ENCODE measurements at regions not wholly inside any gene's neighbourhood (a gene's known extent, or its start where the extent isn't known, plus 50 kb on each side); places are given as distances from the start of the nearest gene placed in this dataset.
"Not testable (repeated sequence)": the region's sequence is repeated elsewhere in the genome, so short reads cannot be mapped to it uniquely, and the experiment has no call there.

DNA sequence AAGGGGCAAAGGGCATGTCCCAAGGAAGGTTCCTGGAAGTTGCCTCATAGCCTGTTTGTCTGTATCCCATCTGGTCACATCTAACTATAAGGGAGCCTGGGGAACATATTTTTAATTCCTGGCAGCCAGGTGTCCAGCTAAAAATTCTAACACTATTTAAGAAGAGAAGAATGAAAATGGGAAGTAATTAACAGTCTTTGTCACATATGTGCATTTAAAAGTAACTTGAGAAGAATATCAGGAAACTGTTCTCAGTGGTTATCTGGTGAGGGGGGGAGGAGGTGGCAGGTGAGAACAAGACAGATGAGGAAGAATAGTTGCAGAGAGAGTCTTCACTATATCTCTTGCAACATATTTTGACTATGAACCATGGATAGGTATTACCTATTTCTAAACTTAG, 75.5 kb upstream of the ELOVL5 start:
- no peak for DNase-seq
- no peak overlapping the region for H3K4me3 ChIP-seq
- H3K9me3 ChIP-seq, result no peaks in the 10 kb centered on the region
- H3K36me3 ChIP-seq, result no peaks in the 10 kb centered on the region
- H3K27me3 ChIP-seq, result no peaks in the 10 kb centered on the region

DNA sequence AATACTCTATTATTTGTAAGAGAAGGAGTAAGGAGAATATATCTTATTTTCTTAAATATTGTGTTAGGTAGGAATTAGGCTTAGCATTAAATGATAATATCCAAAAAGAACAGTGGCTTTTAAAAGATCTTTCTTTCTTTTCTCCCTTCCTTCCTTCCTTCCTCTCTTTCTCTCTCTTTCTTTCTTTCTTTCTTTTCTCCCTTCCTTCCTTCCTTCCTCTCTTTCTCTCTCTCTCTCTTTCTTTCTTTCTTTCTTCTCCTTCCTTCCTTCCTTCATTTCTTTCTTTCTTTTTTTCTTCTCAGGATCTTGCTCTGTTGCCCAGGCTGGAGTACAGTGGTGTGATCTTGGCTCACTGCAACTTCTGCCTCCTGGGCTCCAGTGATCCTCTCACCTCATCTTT, 74.8 kb upstream of the ELOVL5 start:
- DNase-seq, H3K4me3 ChIP-seq, H3K9me3 ChIP-seq, H3K36me3 ChIP-seq, H3K27me3 ChIP-seq: not testable (repeated sequence)

DNA sequence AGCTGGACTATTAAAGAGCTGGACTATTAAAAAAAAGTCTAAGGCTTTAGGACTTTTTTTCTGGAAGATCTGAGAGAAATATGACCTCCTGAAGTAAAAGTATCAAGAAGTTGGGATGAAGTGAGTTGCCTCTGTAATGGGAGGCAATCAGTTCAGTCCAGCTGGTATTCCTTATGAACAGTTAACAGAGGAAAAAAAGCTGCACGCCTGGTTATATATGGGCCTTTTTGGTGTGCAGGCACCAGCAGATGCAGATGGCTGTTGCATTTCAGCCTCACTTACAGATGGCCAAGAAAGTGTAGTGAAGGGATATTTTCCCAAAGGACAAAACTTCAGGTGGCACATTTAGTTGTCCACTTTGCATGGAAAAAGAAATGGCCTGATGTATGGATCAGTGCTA, 70.3 kb upstream of the ELOVL5 start:
- no peaks in the 10 kb centered on the region for H3K9me3 ChIP-seq
- DNase-seq, result no peak
- H3K4me3 ChIP-seq, result no peak overlapping the region
- no peaks in the 10 kb centered on the region for H3K36me3 ChIP-seq
- H3K27me3 ChIP-seq, result no peaks in the 10 kb centered on the region

DNA sequence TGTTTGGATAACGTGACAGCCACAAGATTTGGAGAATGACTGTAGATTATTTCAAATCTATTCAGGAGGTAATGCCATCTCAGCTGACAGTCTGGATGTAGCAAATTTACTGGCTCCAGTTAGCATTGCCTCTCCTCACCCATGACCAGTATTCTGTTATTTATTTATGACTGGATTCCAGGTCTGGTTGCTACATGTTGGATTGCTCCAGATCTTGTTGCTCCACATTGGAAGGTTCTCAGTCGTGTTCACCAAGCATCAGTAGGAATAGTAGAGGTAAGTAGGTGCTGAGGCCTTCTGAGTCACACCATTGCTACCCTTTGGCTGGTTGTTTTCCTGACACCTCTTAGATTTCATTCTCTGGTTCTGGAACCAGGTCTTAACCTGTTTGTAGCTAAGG, 69.5 kb upstream of the ELOVL5 start:
- DNase-seq, result no peak
- Histone ChIP-seq H3K9me3 (no peaks in the 10 kb centered on the region), H3K27me3 (no peaks in the 10 kb centered on the region), H3K4me3 (no peak overlapping the region), H3K36me3 (no peaks in the 10 kb centered on the region)

DNA sequence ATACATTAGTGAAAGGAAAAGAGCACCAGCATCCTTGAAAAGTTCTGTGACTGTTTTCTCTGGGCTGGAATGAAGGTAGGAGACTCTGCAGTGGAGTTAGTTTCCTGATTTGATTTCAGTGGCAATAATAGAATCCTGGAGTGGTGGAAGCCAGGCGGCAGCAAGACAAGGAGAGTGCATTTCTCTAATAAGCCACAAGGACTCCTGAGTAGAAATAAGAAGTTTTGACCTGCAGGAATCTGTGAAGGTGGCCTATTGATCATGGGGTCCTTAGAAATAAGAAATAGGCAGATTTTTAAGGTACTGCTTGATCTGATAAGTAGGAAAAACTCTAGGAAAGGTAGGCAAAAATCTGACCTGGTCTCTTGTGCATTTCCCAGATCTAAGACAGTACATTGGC, 68.4 kb upstream of the ELOVL5 start:
- Histone ChIP-seq H3K4me3 (no peak overlapping the region), H3K27me3 (no peaks in the 10 kb centered on the region), H3K9me3 (no peaks in the 10 kb centered on the region), H3K36me3 (no peaks in the 10 kb centered on the region)
- DNase-seq, result no peak

DNA sequence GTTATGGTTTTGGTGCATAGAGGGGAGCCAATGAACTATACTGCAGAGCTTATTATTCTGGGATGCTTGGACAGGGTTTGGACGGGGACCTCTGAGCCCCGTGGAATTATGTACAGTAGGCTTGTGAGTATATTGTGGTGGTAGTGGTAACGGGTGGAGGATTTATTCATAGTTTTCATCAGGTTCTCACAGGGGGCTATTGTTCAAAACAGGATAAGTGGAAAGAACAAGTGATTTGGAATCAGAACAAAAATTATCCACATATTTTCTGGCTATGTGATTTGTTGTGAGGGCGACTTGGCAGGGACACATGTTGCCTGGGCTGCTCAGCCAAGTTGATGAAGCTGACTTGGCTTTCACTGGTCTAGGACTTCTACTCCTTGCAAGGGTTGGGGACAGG, 64.6 kb upstream of the ELOVL5 start:
- Histone ChIP-seq H3K27me3 (no peaks in the 10 kb centered on the region), H3K36me3 (no peaks in the 10 kb centered on the region), H3K4me3 (no peak overlapping the region), H3K9me3 (no peaks in the 10 kb centered on the region)
- DNase-seq, result no peak

DNA sequence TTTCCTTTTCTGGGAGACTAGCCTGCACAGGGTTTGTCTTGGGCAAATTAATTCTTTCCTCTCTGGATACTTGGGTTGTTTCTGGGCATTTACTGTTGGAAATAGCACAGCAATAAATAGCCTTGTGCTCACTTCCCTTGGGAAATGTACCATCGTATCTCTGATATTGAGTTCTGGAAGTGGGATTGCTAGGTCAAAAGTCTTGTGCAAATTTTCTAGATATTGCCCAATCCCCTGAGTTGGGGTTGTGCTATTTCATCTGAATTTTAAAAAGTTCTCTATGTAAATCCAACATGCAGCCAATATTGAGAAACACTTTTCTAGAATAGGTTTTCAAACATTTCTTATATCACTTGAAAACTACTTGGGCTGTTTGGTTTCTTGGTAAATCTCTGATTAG, 64.0 kb upstream of the ELOVL5 start:
- Histone ChIP-seq H3K4me3 (no peak overlapping the region), H3K27me3 (no peaks in the 10 kb centered on the region), H3K36me3 (no peaks in the 10 kb centered on the region), H3K9me3 (no peaks in the 10 kb centered on the region)
- no peak for DNase-seq

DNA sequence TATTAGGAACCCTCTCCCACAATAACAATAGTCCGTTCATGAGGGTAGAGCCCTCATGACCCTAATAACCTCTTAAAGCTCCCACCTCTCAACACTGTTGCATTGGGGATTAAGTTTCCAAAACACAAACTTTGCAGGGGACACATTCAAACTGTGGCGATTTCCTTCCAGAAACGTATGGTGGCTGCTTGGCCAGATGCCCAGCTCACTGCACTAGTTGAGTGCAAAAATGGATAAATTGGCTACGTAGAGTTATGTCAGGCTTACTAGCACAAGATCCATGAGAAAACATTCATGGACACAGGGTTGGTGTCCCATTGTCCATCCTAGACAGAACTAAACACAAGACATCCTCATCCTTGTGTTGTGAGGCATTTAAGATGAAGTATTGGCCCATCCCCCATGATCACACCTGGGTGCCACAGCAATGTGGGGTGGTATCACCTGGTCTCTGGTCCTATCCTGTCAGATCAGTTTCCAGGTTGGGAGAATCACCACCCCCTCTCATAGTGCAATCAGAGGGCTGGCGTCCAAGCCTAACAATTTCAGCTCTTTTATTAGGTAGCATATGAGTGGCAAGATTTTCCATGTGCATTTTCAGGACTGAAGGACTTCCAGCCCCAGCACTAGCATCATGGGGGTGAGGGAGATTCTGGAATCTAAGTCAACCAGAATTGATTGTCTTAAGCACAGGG, 63.4 kb upstream of the ELOVL5 start:
- Histone ChIP-seq H3K9me3 (no peaks in the 10 kb centered on the region), H3K36me3 (no peaks in the 10 kb centered on the region), H3K27me3 (no peaks in the 10 kb centered on the region), H3K4me3 (no peak overlapping the region)
- DNase-seq, result no peak

DNA sequence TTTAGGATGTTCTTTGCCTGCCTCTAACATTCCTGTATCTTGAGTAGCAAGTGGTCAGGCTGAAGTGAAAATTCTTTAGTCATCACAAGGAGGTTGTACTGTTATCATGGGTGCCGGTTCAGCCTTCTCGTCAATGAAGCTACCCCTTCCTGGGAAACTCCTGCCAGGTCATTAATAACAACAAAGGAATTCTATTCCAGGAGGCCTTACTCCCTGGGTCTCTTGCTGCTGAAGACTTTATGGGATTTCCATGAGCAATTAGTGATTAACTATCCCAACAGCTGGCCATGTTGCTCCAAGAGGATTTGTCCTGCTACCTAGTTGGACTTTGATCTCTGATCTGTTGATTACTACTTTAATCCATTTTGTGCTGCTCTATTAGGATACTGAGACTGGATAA, 62.7 kb upstream of the ELOVL5 start:
- Histone ChIP-seq H3K27me3 (no peaks in the 10 kb centered on the region), H3K36me3 (no peaks in the 10 kb centered on the region), H3K4me3 (no peak overlapping the region), H3K9me3 (no peaks in the 10 kb centered on the region)
- no peak for DNase-seq

DNA sequence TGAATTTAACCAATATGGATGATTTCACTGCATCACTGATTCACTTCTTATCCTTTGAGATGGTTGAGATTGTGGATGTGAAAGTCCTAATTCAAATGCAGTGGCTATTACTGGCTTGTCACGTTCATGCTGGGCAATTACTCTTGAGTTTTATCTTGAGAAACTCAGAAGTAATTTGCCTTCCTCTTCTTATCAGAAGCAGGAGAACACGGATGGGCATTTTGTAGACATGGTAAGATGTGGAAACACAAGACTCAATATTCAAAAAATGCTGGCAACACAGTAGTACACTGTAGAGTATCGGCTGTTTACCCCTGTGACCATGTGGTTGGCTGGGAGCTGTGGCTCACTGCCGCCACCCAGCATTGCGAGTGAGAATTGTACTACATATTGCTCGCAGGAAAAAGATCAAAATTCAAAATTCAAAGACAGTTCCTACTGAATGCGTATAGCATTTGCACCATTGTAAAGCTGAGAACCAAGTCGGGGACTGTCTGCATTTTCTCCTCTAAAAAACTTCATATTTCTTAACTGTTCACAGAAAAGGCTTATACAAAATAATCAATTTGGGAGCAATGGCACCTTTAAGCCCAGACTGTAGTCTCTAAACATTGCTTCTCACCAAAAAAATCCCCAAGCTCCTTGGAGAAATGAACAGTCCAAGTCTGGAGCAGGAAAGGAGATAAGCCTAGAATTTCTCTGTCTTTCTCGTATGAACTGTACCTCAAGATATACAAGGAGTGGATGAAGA, 61.9 kb upstream of the ELOVL5 start:
- H3K9me3 ChIP-seq, result no peaks in the 10 kb centered on the region
- DNase-seq, result peak; percentile 11
- no peak overlapping the region for H3K4me3 ChIP-seq
- no peaks in the 10 kb centered on the region for H3K27me3 ChIP-seq
- H3K36me3 ChIP-seq, result no peaks in the 10 kb centered on the region

DNA sequence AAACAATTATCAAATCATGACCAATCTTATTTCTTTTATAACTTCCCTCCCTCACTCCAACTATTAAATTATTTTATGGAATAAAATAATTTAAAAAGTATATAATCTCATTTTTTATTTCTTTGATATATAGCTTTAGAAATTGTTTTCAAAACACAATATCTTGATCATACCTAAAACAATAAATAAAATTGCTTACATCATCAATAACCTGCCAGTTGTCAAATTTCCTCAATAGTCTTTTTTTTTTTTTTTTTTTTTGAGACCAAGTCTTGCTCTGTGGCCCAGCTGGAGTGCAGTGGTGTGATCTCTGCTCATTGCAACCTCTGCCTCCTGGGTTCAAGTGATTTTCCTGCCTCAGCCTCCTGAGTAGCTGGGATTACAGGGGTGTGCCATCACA, 60.1 kb upstream of the ELOVL5 start:
- Histone ChIP-seq H3K36me3 (no peaks in the 10 kb centered on the region), H3K27me3 (no peaks in the 10 kb centered on the region), H3K4me3 (no peak overlapping the region), H3K9me3 (no peaks in the 10 kb centered on the region)
- DNase-seq, result no peak

DNA sequence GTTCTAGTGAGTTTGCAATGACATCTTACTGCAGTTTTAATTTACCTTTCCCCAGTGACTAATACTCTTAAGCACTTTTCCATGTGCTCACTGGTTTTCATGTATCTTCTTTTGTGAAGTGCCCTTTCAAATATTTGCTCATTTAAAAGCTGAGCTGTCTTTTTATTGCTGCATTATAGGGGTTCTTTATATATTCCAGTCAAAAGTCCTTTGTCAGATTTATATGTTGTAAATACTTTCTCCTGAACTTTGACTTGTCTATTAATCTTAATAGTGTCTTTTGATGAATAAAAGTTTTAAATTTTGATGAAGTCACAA, 50.2 kb upstream of the ELOVL5 start:
- no peaks in the 10 kb centered on the region for H3K27me3 ChIP-seq
- no peaks in the 10 kb centered on the region for H3K9me3 ChIP-seq
- no peak overlapping the region for H3K4me3 ChIP-seq
- DNase-seq, result no peak
- H3K36me3 ChIP-seq, result no peaks in the 10 kb centered on the region

DNA sequence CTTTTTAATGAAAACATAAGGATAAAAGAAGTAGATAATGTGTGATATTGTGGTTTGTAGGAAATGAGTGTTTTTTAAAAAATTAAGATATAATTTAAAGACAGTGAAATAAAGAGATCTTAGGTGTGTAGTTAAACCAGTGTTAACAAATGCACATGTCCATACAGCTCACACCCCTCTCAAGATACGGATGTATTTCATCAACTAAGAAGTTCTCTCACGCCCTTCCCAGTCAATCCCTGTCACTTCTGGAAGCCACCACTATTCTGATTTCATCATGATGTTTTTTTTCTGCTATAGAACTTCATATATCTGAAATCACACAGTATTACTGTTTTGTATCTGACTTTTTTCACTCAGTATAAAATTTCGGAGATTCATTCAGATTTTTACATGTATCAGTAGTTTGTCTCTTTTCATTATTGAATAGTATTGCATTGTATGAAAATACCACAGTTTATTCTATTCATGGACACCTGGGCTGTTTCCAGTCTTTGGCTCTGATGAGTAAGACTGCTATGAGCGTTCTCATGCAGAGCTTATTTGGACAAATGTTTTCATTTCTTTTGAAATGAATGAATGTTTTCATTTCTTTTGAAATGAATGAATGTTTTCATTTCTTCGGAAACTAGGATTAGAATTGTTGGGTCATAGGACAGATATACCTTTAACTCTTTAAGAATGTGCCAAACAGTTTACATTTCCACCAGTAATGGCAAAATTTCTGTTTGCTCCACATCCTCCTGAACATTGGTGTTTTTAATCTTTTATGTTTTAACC, 49.7 kb upstream of the ELOVL5 start:
- DNase-seq, result no peak
- no peaks in the 10 kb centered on the region for H3K9me3 ChIP-seq
- H3K36me3 ChIP-seq, result no peaks in the 10 kb centered on the region
- H3K27me3 ChIP-seq, result no peaks in the 10 kb centered on the region
- no peak overlapping the region for H3K4me3 ChIP-seq
